H1 (cell line): ENCODE measurements at regions not wholly inside any gene's neighbourhood (a gene's known extent, or its start where the extent isn't known, plus 50 kb on each side); places are given as distances from the start of the nearest gene placed in this dataset.

Experiments
- GTF2F1 ChIP-seq: IDR thresholded peaks from 2 replicates; pipeline ENCODE4 v1.6.1; 2012; ENCODE audit warnings: low read depth, low read length, improper control_type of control experiment, borderline replicate concordance
- RBBP5 ChIP-seq: IDR thresholded peaks from 2 replicates; pipeline ENCODE4 v1.7.1; 2012; ENCODE audit warnings: low read depth, mild to moderate bottlenecking, inconsistent platforms, low read length, moderate library complexity, borderline replicate concordance
- SAP30 ChIP-seq: fragments of 300-600 bp; sonication (generic); IDR thresholded peaks from 2 replicates; pipeline ENCODE4 v1.7.1; 2012; ENCODE audit warnings: low read length, moderate library complexity, mild to moderate bottlenecking, inconsistent platforms; ENCODE audit not compliant: insufficient read depth, insufficient replicate concordance
- TBP ChIP-seq: IDR thresholded peaks from 2 replicates; pipeline ENCODE4 v1.6.1; 2011; ENCODE audit warnings: low read depth, low read length, improper control_type of control experiment

DNA sequence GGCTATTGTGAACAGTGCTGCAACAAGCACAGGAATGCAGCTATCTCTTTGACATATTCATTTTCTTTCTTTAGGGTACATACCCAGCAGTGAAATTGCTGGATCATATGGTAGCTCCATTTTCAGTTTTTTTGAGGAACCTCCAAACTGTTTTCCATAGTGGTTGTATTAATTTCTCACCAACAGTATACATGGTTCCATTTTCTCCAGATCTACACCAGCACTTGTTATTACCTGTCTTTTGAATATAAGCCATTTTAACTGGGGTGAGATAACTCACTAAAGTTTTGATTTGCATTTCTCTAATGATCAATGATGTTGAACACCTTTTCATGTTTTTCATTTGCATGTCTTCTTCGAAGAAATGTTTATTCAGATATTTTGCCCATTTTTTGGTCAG is 241.1 kb upstream of the AGTR2 start (continued):
- TF ChIP-seq TBP (no peak), RBBP5 (no peak), SAP30 (no peak), GTF2F1 (no peak)
